ENCODE measurements at regions not wholly inside any gene's neighbourhood (a gene's known extent, or its start where the extent isn't known, plus 50 kb on each side); places are given as distances from the start of the nearest gene placed in this dataset.
A peak's percentile ranks its signal among the peaks of the same experiment; 100 is the strongest.
"Not testable (repeated sequence)": the region's sequence is repeated elsewhere in the genome, so short reads cannot be mapped to it uniquely, and the experiment has no call there.

GRCh38 chr10:23974746-23975272 is 234.1 kb upstream of the KIAA1217 start:
- DNase-seq, result no peak

GRCh38 chr10:23975431-23975830 is 233.5 kb upstream of the KIAA1217 start:
- DNase-seq, result no peak

GRCh38 chr10:23976275-23976674 is 232.7 kb upstream of the KIAA1217 start:
- DNase-seq, result no peak

DNA sequence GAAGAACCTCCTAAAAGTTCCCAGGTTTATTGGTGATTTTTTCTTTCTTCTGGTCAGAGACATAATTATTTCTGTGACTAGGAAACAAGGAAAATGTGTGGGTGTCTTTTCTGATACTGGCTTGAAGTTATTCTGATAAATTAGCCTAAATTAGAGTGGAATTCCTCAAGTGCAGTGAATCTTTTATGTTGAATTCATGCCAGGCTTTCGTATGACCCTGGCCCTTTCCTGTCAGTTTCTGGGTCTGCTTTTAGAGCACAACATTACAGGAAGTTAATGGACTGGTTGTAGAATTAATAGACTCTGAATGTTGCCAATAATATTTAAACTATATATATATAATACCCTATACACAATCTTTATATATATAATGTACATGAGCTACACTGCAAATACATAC is 230.6 kb upstream of the KIAA1217 start:
- no peak for DNase-seq

- DNase-seq, result no peak
Observed at GRCh38 chr10:23980094-23980493, 228.8 kb upstream of the KIAA1217 start.

- DNase-seq, result no peak
Observed at GRCh38 chr10:23981520-23982309, 227.2 kb upstream of the KIAA1217 start.

GRCh38 chr10:23984405-23984804 is 224.5 kb upstream of the KIAA1217 start:
- not testable (repeated sequence) for DNase-seq

- DNase-seq, result no peak
Observed at GRCh38 chr10:23988006-23988405, 220.9 kb upstream of the KIAA1217 start.

DNA sequence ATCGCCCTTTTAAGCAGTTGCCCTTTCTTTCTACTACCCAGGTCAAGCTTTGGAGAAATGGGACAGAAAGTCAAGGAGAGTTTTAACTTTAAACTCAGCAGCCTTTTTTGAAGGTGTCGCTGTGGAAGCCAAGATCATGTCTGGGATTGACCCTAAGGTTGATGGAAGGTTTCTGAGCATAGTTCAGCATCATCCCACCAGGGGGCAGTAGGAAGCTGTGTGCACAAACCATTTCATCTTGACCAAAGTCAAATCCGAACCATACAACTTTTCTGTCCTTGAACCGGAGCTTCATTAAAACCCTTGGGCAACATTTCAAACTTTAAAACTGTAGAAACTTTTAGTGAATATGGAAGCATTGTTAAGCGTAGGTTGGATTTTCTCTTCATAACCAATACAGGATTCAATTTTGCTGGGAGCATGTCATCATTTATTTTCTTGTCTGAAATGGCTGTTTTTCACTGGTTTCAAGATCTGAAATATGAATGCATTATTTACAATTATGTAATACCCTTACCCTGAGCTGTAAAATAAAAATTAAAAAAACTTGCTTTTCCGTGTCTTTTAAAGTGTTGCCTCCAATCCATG is 214.4 kb upstream of the KIAA1217 start:
- peak in 1 of 2 donors; percentile 31 for DNase-seq

GRCh38 chr10:23999445-23999844 is 209.5 kb upstream of the KIAA1217 start:
- DNase-seq, result no peak

- no peak for DNase-seq
Observed at GRCh38 chr10:24000271-24000813, 208.6 kb upstream of the KIAA1217 start.

- DNase-seq, result no peak
Observed at GRCh38 chr10:24006741-24007140, 202.2 kb upstream of the KIAA1217 start.

GRCh38 chr10:24007359-24007758 is 201.6 kb upstream of the KIAA1217 start:
- DNase-seq, result no peak

- DNase-seq, result no peak
Observed at GRCh38 chr10:24008164-24009091, 200.5 kb upstream of the KIAA1217 start.

- DNase-seq, result no peak
Observed at GRCh38 chr10:24009115-24009514, 199.8 kb upstream of the KIAA1217 start.

DNA sequence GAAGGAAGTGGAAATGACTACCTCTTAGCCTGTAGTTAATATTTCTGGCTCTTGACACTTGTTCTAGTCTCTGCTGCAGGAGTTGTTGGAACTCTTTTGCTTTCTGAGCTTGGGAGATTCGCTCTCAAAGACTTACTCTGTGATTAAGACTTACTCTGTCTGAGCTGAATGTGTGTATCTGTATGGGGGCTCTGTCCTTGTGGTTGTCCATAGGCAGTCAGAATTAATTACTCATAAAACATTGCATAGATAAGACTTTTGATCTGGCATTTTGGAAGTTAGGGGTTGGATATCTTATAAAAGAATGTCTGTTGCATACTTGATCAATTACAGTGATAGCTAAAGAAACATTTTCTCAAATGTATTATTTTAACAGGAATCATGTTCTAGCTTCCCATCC is 199.2 kb upstream of the KIAA1217 start:
- no peak for DNase-seq

DNA sequence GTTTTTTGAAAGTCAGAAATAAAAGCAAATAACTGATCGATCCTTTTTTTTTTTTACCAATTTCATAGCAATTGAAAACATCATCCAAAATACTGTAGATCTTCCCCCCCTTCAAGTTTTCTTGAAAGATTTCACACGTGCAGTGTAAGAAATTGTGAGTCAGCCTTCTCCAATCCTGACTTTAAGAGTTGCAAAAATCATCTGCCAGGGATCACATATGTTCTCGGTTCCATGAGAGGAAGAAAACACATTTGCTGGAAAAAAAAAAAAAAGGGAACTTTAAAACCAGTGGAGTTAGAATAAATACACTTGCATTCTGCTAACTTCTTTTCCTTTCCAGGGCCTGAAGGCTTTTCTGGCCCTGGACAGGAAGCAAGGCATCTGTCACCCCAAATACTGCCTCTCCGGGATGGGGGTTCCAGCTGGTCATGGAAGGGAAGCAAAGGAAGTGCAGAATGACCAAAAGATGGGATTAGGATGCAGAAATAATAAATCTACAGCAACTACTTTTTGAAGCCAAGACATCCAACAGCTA is 198.4 kb upstream of the KIAA1217 start:
- no peak for DNase-seq

DNA sequence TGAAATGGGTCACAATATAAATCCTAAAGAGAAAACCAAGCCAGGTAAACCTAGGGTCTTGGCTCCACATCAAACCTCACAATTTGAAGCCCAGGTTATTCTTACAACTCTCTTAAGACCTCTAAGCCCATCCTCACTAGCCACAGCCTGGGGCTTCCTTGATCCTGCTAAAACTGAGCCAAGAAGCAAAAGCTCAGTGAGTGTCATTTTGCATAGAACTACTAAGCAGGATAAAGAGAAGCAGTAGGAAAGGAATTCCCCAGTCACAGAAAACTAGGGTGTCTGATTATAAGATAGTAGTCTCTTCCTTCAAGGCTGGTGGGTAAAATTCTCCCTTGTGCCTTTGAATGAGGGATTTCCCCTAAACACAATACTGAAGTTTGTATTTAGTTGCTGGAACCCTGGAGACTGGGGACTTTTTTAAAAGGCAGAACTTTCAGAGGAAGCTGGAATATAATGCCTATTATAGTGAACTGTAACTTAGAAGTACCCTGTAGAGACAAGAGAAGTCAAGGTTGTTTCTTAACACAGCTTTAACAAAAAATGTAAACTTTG is 196.6 kb upstream of the KIAA1217 start:
- no peak for DNase-seq

- no peak for DNase-seq
Observed at GRCh38 chr10:24027107-24027506, 181.8 kb upstream of the KIAA1217 start.

DNA sequence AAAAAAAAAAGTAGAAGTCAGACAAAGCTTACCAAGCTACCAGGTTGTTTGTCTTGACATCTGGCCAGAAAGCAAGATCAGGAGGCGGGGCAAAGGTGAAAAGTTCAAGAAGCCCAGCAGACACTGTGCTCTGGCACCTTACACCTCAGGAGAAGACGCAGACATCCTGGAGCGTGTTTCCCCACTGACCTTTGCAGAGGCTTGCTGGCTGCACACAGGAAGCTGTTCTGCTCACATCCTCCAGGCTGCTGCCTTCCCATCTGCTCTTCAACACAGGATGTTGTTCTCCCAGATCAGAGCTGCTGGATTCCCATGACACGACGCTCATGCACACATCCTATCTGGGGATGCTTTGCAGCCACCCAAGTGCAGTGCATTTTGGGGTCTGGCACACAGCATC is 174.4 kb upstream of the KIAA1217 start:
- no peak for DNase-seq

GRCh38 chr10:24035761-24036160 is 173.2 kb upstream of the KIAA1217 start:
- DNase-seq, result no peak

GRCh38 chr10:24039315-24039714 is 169.6 kb upstream of the KIAA1217 start:
- DNase-seq, result no peak

Data from inflammatory macrophage (primary cell).